HG03378 (cell line): ENCODE measurements at regions not wholly inside any gene's neighbourhood (a gene's known extent, or its start where the extent isn't known, plus 50 kb on each side); places are given as distances from the start of the nearest gene placed in this dataset.
"Not testable (repeated sequence)": the region's sequence is repeated elsewhere in the genome, so short reads cannot be mapped to it uniquely, and the experiment has no call there.

ENCODE experiments used
- ATAC-seq: cut with Tn5 transposase; IDR thresholded peaks from one replicate; pipeline ENCODE4 v1.9.1; 2021; ENCODE audit warnings: mild to moderate bottlenecking, moderate library complexity; ENCODE audit not compliant: unreplicated experiment

GRCh38 chr13:47718556-47718955 lies 282.5 kb downstream of the SUCLA2 start:
- ATAC-seq: no peak

GRCh38 chr13:47708386-47708785 lies 292.7 kb downstream of the SUCLA2 start:
- ATAC-seq: no peak

- peak; percentile 65 for ATAC-seq
Measured at GRCh38 chr13:47707414-47707813, 293.7 kb downstream of the SUCLA2 start.

- no peak for ATAC-seq
Measured at GRCh38 chr13:47705185-47705584, 295.9 kb downstream of the SUCLA2 start.

GRCh38 chr13:47696674-47697073 lies 304.4 kb downstream of the SUCLA2 start:
- no peak for ATAC-seq

- no peak for ATAC-seq
Measured at GRCh38 chr13:47687577-47687976, 313.5 kb downstream of the SUCLA2 start.

- ATAC-seq: not testable (repeated sequence)
Measured at GRCh38 chr13:47685156-47685555, 315.9 kb downstream of the SUCLA2 start.

GRCh38 chr13:47680748-47681147 lies 320.3 kb downstream of the SUCLA2 start:
- ATAC-seq: no peak

- ATAC-seq: no peak
Measured at GRCh38 chr13:47679401-47679800, 321.7 kb downstream of the SUCLA2 start.

- no peak for ATAC-seq
Measured at GRCh38 chr13:47678201-47678968, 322.7 kb downstream of the SUCLA2 start.

- ATAC-seq: no peak
Measured at GRCh38 chr13:47675871-47676270, 325.2 kb downstream of the SUCLA2 start.

- ATAC-seq: no peak
Measured at GRCh38 chr13:47673009-47673850, 327.8 kb downstream of the SUCLA2 start.

GRCh38 chr13:47672245-47673008 lies 328.6 kb downstream of the SUCLA2 start:
- no peak for ATAC-seq

- no peak for ATAC-seq
Measured at GRCh38 chr13:47671776-47672175, 329.3 kb downstream of the SUCLA2 start.

GRCh38 chr13:47665043-47665442 lies 336.0 kb downstream of the SUCLA2 start:
- no peak for ATAC-seq

GRCh38 chr13:47661076-47661475 lies 340.0 kb downstream of the SUCLA2 start:
- no peak for ATAC-seq

- ATAC-seq: no peak
Measured at GRCh38 chr13:47656651-47657050, 344.4 kb downstream of the SUCLA2 start.

- no peak for ATAC-seq
Measured at GRCh38 chr13:47650209-47650608, 350.9 kb downstream of the SUCLA2 start.

- ATAC-seq: no peak
Measured at GRCh38 chr13:47647001-47647400, 354.1 kb downstream of the SUCLA2 start.

GRCh38 chr13:47646298-47646697 lies 354.8 kb downstream of the SUCLA2 start:
- no peak for ATAC-seq

GRCh38 chr13:47639738-47640447 lies 361.2 kb downstream of the SUCLA2 start:
- ATAC-seq: no peak
